ENCODE measurements at regions not wholly inside any gene's neighbourhood (a gene's known extent, or its start where the extent isn't known, plus 50 kb on each side); places are given as distances from the start of the nearest gene placed in this dataset.
"Not testable (repeated sequence)": the region's sequence is repeated elsewhere in the genome, so short reads cannot be mapped to it uniquely, and the experiment has no call there.

DNA sequence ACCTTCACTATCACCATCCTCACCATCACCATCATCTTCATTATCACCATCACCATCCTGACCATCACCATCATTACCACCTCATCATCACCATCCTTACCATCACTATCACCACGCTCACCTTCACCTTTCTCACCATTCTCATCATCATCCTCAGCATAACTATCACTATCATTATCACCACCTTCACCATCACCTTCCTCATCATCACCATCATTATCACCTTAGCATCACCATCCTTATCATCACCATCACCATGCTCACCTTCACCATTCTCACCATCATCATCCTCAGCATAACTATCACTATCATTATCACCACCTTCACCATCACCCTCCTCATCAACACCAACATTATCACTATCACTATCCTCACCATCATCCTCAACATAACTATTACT, 397.8 kb upstream of the ZNF337 start:
- not testable (repeated sequence) for FAIRE-seq

DNA sequence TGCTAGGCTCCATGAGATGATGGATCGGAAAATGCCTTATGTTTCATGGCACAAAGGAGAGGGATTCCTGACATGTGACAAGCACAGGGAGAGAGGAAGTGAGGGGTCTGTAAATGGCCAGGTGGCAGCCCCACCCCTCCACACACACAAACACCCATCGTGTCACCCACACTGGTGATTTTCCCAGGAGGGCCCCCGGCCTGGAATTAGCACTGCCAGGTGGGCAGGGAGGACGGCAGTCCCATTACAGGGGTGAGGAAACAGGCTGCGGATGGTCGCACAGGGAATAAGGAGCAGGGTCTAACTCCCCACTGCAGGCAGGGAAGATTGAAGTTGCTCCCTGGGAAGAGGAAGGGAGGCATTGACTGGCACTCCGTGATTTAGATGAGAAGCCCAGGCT, 395.3 kb upstream of the ZNF337 start:
- FAIRE-seq: not testable (repeated sequence)

DNA sequence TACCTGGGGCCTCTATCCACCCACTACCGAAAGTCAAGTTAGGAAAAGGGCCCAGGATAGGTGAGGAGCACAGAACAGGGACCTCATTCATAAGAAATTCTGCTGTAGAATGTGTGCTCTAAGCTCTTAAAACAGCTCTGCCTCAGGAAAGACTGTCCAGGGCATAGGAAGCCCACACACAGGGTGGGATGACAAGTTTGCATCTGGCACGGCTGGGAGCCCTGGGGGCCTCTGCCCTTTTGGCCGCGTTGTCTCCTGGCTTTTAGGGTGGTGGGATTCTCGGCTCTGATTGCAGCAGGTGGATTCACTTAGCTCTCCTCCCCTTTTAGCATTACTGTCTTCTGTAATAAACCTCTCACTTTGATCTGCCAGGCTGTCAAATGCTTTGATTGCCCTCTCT, 389.5 kb upstream of the ZNF337 start:
- FAIRE-seq: not testable (repeated sequence)

DNA sequence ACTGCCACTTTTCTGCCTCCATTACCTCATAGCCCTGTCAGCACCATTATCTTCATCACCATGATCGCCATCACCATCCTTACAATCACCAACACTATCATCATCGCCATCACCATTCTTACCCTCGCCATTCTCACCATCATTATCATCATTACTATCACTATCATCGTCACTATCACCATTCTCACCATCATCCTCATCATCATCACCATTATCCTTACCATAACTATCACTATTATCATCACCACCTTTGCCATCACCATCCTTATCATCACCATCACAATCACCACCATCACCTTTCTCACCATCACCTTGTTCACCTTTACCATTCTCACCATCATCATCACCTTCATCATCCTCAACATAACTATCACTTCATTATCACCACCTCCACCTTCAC, 377.3 kb upstream of the ZNF337 start:
- FAIRE-seq: not testable (repeated sequence)

DNA sequence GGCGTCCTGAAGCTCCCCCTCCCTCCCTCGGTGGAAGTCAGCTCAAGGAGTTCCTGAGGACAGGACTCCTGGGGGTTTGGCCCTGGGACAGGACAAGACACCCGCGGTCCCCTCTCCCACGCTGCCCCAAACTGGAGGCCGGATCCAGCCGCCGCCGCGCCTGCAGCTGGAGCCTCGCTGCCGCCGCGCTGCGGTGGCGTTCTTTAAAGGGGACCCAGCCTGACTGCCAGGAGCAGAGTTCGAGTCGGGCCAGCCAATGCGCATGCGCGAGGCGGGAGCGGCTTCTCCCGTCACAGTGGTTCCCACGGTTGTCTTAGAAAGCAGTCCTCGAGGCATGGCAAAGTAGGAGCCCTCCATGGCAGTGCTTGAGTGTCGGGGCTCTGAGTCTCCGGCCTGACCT, 362.7 kb upstream of the ZNF337 start:
- FAIRE-seq: not testable (repeated sequence)

DNA sequence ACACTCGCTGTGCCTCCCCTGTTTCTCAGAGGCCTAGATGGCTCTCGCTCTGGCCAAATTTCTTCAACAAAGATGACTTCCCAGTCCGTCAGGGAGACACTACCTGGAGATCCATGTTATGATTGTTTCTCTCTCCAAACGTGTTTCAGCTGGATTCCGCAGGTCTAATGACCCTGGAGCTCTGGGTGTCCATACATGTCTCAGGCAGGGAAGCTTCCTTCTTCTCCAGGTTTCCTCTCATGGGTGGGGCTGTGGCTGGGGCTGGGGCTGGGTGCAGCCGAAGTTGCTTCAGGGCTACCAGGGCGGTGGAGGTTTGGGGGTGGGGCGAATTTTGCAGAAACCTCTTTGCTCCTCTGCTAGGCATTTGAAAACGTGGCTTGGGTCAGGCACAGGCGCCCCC, 361.8 kb upstream of the ZNF337 start:
- not testable (repeated sequence) for FAIRE-seq

DNA sequence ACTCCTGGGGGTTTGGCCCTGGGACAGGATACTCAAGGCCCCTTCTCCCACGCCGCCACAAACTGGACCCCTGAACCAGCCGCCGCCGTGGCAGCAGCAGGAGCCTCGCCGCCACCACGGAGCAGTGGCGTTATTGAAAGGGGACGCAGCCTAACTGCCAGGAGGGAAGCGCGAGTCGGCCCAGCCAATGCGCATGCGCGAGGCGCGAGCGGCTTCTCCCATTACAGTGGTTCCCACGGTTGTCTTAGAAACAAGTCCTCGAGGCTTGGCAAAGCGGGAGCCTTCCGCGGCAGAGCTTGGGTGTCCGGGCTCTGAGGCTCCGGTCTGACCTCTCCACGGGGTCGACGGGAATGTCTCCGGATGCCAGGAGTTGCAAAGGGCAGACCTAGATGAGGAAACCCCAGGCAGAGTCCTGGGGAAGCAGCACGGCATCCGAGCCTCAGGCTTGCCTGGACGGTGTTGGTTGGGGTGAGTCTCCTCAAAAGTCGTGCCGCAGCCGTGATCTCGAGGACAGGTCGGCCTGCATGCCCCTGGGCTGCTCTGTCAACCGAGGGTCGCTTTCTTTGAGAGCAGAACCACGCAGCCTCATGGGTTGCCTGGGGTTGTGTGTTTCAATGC, 360.6 kb upstream of the ZNF337 start:
- FAIRE-seq: not testable (repeated sequence)

DNA sequence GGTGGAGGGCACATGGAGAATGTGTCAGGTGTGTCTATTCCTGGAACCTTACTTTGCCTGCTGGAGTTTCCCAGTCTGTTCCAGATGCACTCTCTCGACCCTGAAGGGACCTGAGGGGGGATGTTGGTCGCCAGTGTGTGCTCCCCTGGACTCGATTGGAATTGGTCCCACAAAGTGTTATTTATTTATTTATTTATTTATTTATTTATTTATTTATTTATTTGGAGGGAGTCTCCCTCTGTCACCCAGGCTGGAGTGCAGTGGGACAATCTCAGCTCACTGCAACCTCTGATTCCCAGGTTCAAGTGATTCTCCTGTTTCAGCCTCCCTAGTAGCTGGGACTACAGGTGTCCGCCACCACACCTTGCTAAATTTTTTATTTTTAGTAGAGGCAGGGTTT, 329.1 kb upstream of the ZNF337 start:
- not testable (repeated sequence) for FAIRE-seq

DNA sequence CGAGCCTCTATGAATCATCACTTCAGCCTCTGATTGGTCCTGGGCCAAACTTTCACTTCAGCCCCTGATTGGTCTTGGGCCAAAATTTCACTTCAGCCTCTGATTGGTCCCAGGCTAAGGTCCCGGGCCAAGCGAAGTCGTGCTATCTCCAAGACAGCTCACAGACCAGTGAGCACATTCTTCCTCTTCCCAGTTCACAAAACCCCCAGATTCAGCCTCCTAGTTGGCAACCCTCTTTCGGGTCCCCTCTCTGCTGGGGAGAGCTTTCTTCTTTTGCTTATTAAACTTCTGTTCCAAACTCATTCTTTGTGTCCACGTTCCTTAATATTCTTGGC, 314.3 kb upstream of the ZNF337 start:
- FAIRE-seq: not testable (repeated sequence)

DNA sequence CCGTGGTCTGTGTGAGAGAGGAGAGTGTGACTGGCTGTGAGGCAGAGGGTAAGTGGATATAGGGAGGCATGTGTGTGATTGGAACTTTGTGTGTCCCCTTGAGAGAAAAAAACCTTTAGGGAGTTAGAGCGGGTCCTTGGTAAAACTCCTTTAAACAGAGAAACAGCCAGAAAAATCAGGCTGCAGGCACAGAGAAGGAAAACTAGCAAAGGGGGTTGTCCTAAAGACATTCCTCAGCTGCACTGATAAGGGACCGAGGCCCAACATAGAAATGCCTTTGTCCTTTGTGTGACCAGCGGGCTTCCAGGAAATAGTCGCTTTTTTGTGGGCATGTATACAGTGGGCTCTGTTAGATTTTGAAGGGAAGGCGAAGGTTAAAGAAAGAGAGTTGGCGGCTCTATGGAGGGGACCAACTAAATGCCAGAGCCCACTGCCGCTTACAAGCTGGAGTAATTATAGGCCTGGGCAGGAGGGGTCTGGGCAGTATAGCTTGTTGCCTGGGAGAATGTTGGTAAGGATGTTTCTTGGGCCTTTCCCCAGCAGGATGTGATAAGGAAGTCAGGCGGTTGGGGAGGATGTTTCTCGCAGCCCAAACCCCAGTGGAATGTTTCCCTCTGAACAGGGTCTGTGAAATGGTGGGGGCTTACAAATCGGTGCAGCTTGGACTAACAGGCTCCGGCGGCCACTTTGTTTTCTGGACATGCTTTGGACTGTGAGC, 313.7 kb upstream of the ZNF337 start:
- not testable (repeated sequence) for FAIRE-seq

DNA sequence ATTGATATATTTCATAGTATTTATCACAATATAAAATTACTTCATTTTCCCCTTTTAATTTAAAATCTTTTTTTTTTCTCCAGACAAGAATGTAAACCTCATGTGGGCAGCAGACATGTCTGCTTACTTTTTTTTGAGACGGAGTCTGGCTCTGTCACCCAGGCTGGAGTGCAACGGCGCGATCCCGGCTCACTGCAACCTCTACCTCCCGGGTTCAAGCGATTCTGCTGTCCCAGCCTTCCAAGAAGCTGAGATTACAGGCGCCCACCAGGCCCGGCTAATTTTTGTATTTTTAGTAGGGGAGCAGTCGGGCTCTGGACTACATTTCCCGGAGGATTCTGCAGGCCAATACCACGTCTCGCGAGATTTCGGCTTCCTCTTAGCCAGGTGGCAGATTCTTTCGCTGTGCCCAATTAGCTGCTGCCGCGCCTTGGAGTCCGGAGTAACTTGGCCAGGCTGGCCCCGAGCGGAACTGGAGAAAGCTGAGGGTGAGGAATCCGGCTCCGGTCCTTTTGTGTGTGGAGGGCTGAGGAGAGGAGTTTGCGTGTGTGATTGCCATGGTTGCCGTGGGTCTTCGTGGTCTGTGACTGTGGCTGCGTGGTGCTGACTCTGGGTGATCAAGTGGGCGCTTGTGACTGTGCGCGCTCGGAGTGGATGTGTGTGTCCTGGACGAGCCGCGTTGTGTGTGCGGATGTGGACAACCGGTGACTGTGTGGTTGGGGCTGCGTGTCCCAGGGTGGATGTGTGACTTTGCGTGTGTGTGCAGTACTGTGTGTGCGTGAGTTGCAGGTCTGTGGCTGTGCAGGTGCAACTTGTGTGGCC, 313.0 kb upstream of the ZNF337 start:
- FAIRE-seq: not testable (repeated sequence)

DNA sequence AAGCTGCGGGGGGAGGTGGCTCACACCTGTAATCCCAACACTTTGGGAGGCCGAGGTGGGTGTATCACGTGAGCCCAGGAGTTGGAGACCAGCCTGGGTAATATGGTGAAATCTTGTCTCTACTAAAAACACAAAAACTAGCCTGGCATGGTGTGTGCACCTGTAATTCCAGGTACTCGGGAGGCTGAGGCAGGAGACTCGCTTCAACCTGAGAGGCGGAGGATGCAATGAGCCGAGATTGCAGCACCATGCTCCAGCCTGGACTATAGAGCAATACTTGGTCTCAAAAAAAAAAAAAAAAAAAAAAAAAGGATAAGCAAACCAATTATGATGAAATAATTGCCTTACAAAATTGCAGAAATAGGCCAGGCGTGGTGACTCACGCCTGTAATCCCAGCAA, 311.4 kb upstream of the ZNF337 start:
- not testable (repeated sequence) for FAIRE-seq

DNA sequence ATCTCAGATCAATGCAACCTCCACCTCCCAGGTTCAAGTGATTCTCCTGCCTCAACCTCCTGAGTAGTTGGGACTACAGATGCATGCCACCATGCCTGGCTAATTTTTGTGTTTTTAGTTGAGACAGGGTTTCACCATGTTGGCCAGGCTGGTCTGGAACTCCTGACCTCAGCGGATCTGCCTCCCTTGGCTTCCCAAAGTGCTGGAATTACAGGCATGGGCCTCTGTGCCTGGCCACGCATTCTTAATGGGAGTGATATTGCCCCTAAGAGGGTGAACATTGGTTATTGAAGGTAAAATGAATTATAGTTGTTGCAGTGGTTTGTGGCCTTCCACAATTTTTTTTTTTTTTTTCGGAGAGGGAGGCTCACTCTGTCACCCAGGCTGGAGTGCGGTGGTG, 309.5 kb upstream of the ZNF337 start:
- not testable (repeated sequence) for FAIRE-seq

DNA sequence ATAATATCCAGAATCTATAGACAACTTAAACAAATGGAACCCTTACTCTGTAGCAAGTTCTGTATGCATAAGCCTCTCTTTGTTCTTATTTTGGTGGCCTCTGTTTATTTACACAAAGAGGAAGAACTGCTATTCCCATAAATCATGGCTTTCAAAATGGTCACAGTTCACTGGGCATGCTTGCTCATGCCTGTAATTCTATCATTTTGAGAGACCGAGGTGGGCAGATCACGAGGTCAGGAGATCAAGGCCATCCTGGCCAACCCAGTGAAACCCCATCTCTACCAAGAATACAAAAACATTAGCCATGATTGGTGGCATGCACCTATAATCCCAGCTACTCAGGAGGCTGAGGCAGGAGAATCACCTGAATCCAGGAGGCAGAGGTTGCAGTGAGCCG, 307.3 kb upstream of the ZNF337 start:
- not testable (repeated sequence) for FAIRE-seq

DNA sequence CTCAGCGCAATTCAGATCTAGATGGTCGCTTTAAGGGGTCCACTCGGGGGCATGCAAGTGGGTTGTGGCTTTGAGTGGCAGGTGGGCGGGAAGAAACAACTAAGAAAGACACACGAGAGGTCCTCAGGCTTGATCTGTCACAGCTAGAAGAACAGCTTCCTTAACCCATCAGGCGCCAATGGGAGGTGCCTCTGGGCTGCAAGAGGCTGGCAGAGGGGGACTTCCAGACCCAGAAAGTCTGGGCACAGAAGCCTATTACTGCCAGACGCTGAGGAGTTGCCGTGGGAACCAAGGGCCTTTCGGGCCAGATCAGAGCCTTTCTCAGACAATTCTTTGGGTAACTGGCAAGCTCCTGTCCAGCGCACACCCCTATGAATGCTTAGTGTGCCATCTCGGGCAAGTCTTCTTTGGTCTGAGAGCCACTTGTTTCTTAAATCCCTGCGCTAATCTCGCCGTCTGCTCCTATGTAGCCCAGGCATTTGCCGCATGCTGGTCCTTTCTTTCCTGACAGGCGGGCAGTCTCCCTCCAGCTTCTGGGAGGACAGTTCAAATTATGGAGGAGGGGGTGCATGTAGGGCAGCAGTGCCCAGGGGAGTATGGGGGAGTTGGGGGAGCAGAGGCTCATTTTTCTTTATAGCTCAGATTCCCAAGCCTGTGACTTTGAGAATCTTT, 300.9 kb upstream of the ZNF337 start:
- not testable (repeated sequence) for FAIRE-seq

DNA sequence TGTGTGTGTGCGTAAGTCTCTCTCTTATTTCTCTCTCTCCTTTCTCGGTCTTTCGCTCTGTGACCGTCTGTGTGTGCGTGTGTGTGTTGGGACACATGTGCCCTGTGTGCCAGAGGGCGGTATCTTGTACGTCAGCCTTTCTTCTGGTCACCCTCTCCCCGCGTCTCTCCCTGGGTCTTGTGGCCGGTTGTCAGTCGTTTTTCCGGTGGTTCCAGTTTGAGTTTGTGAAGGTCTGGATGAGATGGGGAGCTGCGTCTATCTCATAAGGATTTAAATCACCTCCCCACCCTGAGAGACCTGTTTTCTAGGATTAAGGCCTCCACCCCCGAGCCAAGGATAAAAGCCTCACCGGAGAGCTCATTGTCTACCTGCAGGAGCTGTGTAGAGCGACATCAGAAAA, 295.5 kb upstream of the ZNF337 start:
- no peak for FAIRE-seq

DNA sequence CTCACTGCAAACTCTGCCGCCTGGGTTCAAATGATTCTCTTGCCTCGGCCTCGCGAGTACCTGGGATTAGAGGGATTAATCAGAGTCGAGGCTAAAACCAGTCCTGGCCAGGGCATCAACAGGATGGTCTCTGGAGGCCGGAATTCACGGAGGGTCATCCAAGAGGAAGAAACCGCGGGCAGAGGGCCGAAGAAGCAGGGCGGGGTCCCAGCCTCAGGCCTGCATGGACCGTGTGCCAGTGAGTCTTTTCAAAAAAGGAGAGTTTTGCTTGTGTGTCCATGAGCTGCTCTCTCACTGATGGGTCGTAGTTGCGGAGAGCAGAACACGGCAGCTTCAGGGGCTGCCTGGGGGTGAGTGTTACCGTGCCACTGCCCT, 295.1 kb upstream of the ZNF337 start:
- FAIRE-seq: no peak

DNA sequence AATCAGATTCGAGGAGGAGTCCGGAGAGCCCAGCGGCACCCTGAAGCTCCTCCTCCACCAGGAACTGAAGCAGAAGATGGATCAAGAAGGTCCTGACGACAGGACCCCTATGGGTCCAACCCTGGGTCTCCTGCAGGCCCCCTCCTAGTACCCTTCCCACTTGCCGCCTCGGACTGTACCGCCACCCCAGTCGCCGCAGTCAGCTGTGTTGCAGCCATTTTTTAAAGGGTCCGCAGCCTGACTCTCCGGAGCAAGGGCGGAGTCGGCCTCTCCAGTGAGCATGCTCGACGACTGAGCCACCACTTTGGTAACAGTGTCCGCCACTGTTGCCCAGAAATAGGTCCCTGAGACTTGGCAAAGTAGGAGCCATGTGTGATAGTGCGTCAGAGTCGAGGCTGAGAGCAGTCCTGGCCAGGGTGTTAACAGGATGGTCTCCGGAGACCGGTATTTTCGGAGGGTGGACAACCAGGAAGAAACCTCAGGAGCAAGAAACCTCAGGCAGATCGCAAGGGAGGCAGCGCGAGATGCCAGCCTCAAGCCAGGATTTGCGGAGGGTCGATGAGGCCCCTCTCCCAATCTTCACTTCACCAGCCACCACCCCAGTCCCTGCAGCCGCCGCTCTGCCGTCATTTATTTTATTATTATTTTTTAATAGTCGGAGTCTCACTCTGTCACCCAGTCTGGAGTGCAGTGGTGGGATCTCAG, 294.6 kb upstream of the ZNF337 start:
- no peak for FAIRE-seq

DNA sequence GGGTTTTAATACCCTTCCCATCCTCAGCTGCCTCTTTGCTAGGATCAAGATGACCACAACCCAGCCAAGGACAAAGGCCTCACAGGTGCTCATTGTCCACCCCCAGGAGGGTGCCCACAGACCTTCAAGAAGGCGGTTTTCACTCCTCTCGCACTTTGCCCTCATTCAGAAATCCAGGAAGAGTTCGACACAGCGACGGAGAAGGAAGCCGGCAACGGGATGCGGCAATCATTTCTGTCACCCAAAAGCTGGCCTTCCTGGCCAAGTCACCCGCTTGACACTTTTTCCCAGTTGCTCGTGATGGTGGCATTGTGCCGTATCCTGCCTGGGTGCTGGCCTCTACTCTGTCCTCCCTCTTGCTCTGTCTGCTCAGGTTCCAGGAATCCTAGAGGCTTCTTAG, 293.0 kb upstream of the ZNF337 start:
- not testable (repeated sequence) for FAIRE-seq

DNA sequence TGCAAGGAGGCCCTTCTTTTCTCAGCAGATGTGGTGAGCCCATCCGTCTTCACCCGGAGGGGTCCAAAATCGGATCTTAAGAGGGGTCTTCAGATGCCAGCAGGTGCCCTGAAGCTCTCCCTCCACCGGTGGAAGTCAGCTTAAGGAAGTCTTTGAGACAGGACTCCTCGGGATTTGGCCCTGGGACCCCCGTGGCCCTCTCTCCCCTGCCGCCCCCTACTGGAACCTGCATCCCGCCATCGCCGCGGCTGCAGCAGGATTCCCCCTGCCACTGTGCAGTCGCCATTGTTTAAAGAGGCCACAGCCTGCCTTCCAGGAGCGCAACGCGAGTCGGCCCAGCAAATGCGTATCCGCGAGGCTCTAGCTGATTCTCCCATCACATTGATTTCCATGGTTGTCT, 292.5 kb upstream of the ZNF337 start:
- FAIRE-seq: no peak

DNA sequence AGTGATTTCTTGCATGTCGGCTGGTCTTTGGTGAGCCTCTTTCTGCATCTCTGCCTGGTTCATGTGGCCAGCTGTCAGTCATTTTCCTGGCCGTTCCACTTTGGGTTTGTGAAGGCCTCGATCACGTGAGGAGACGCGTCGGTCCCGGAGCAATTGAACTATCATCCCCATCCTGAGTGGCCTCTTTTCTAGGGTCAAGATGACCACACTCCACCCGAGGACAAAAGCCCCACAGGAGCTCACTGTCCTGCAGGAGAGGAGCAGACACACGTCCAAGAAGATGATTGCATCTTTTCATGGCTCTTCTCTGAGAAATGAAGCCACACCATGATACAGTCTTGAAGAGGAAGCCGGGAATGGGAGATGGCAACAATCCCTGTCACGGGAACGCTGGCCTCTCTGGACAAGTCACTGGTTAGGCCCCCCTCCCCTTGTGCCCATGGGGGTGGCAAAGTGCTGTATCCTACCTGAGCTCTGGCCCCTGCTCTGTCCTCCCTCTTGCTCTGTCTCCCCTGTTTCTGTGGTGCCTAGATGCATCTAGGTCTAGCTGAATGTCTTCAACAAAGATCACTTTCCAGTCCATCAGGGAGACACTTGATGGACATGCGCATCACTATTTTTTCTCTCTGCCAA, 291.4 kb upstream of the ZNF337 start:
- not testable (repeated sequence) for FAIRE-seq

Data from colon (tissue), 2 donors.